GM21825 (cell line): ENCODE measurements at regions not wholly inside any gene's neighbourhood (a gene's known extent, or its start where the extent isn't known, plus 50 kb on each side); places are given as distances from the start of the nearest gene placed in this dataset.
A peak's percentile ranks its signal among the peaks of the same experiment; 100 is the strongest.

Source experiments
- ATAC-seq: cut with Tn5 transposase; IDR thresholded peaks from one replicate; pipeline ENCODE4 v1.9.1; 2021; ENCODE audit warnings: mild to moderate bottlenecking, moderate library complexity; ENCODE audit not compliant: unreplicated experiment

- ATAC-seq, result peak; percentile 86
These were observed 191.2 kb downstream of the PIK3R1 start for GRCh38 chr5:68406767-68407241.

- no peak for ATAC-seq
These were observed 192.0 kb downstream of the PIK3R1 start for GRCh38 chr5:68407311-68408239.

DNA sequence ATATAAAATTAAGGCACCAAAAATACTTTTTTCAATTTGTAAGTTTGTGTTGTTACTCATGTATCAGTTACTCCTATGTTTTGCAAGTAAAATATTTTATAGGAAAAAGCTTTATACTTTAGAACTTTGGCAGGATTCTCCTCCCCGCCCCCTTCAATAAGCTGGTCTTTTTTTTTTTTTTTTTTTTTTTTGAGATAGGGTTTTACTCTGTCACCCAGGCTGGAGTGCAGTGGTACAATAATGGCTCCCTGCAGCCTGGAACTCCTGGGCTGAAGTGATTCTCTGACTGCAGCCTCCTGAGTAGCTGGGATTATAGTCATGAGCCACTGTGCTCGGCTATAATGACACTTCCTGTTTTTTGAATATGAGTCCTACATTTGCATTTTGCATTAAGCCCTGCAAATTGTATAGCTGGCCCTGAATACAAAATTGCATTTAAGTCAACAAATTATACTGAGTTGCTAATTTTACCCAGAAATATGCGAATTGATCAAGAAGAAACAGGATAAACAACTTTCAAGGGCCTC lies 192.9 kb downstream of the PIK3R1 start:
- ATAC-seq, result no peak

- no peak for ATAC-seq
These were observed 193.7 kb downstream of the PIK3R1 start for GRCh38 chr5:68409259-68409658.

DNA sequence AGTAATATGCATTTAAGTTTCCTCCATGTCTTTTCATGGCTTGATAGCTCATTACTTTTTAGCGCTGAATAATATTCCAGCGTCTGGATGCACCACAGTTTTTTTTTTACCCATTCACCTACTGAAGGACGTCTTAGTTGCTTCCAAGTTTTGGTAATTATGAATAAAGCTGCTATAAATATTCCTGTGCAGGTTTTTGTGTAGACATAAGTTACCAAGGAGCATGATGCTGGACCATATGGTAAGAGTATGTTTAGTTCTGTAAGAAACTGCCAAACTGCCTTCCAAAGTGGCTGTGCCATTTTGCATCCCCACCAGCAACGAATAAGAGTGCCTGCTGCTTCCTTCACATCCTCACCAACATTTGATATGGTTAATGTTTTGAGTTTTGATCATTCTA lies 195.6 kb downstream of the PIK3R1 start:
- no peak for ATAC-seq

- ATAC-seq, result no peak
These were observed 199.9 kb downstream of the PIK3R1 start for GRCh38 chr5:68415177-68416085.

GRCh38 chr5:68416714-68417113 lies 201.2 kb downstream of the PIK3R1 start:
- no peak for ATAC-seq

DNA sequence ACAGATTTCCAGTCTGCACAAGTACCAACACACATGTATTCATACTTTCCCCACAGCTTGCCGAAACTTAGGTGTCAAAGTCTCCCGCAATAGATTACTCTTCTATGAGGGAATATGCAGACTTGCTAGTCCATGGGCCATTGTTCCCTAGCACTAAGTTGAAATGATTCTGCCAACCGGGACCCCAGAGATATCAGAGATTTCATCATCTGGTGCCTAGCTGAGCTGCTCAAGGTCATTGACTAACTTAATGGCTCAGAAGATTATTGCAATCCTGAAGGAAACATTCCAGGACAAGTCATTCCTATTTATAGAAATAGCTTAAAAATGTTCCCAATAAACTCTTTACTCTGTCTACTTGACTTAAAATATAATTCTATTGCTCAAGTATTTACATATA lies 202.6 kb downstream of the PIK3R1 start:
- no peak for ATAC-seq

- no peak for ATAC-seq
These were observed 203.1 kb downstream of the PIK3R1 start for GRCh38 chr5:68418680-68419079.

GRCh38 chr5:68419081-68419636 lies 203.6 kb downstream of the PIK3R1 start:
- ATAC-seq, result no peak

GRCh38 chr5:68419637-68420452 lies 204.3 kb downstream of the PIK3R1 start:
- ATAC-seq, result no peak

- ATAC-seq, result no peak
These were observed 205.2 kb downstream of the PIK3R1 start for GRCh38 chr5:68420476-68421344.

DNA sequence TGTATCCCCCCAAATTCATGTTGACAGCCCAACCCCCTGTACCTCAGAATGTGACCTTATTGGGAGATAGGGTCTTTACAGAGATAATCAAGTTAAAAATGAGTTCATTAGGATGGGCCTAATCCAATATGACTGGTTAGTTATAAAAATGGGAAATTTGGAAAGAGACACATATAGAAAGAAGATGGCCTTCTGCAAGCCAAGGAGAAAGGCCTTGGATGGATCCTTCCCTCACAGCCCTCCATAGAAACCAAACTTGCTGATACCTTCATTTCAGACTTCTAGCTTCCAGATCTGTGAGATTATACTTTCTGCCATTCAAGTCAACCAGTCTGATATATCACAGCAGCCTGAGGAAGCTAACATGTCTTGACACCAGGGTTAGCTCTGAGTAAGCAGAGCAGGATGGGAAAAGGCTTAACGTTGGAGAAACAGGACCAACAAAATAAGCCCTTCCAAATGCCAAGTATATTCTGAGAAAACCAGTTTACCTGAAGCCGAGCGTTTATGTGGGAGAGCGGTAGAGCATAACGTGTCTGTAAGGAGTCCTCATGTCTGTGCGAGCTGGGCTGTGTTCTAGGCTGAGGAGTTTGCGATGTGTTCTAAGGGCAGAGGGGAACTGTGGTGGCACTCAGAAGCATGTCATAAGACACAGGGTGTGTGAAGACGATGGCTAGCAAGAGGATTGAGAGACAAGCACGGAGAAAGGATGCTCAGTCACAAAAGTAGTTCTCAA lies 206.1 kb downstream of the PIK3R1 start:
- no peak for ATAC-seq

DNA sequence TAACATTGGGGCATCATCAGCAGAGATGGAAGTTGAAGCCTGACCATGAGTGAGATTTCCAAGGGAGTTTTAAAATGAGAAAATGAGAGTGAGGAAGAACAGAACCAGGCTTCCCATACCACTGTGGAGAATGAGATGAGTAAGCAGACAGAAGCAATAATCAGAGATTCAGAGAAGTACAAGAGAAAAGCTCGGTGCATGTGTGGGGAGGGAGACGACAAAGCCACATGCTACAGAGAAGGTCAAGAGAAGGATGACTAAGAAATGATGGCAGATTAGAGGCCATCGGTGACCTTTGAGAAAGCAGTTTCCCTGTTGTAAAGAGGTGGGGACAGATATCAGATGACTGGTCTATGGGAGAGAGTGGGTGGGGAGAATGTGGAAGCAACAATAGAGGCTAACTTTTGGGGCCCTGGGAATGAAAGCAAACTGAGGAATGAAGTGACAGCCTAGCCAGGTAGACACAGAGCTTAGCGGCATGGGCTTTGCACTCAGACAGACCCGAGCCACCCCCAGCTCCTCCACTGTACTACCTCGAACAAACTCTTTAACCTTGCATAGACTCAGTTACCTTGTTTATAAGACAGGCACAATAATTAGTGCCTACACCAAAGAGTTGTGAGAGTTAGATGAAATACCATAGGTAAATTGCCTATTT lies 207.7 kb downstream of the PIK3R1 start:
- ATAC-seq, result no peak

DNA sequence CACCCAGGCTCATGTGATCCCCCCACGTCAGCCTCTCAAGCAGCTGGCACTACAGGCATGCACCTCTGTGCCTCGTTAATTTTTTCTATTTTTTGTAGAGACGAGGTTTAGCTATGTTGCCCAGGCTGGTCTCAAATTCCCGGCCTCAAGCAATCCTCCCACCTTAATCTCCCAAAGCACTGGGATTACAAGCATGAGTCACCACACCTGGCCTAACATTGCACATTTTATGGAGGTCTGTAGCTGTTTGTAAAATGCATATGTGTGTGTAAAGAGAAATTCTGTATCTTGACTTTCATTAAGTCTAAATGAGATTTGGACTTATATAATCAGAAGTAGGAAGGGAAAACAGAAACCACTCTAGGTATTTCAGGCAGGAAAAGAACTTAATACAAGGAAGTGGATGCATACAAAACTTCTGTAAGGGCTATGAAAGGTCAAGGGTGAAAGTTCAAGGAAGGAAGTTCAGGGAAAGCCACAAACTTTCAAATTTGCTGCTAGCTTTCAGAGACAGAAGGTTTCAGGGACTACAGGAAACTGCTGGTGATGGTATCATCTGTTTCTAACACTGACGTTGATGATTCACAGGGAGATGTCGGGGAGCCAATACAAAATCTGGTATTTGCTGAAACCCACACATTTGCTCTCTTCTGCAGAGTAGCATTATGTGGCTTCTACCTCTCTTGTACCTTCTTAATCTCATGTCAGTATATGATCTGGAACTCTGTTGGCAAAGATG lies 209.4 kb downstream of the PIK3R1 start:
- ATAC-seq, result peak; percentile 81

DNA sequence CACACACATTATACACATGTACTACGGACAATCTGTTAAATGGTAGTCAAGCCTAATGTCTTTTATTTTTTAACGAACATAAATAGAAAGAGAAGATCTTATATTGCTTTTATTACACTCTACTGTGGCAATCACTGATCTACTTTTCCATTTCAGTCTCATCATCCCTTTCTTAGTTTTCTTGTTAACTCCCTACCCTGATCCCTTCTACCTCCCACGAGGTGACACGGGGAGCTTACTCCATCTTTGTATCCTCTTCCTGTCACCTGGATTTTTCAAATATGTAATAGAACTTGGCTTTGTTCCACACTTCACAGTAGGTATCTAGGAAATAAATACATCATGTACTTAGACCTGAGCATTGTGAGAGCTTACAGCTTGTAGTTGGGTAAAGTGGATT lies 211.0 kb downstream of the PIK3R1 start:
- no peak for ATAC-seq

- ATAC-seq, result no peak
These were observed 212.8 kb downstream of the PIK3R1 start for GRCh38 chr5:68428231-68428811.
